Tibial nerve (tissue), 4 donors: ENCODE measurements at regions not wholly inside any gene's neighbourhood (a gene's known extent, or its start where the extent isn't known, plus 50 kb on each side); places are given as distances from the start of the nearest gene placed in this dataset.

Experiments used
- EP300 ChIP-seq, 2 donors: sonication (generic); formaldehyde crosslinking; IDR thresholded peaks; one replicate each; pipeline ENCODE4 v1.6.1; 2017; ENCODE audit warnings: antibody characterized with exemption in 2 of 2, mild to moderate bottlenecking in 1 of 2
- POLR2A ChIP-seq, 2 donors: fragments of 450-650 bp; IDR thresholded peaks; one replicate each; pipeline ENCODE4 v1.6.1; 2017; ENCODE audit warnings: antibody characterized with exemption in 2 of 2, mild to moderate bottlenecking in 2 of 2, moderate library complexity in 2 of 2
- TF ChIP-seq, protein P1 (sequence below), 5 experiments: fragments of 200-600 bp in 3 of 5; fragments of 450-650 bp in 2 of 5; sonication (generic) in 3 of 5; IDR thresholded peaks; one replicate each; pipeline ENCODE4 v1.5.1; 2016 to 2019; ENCODE audit warnings: antibody characterized with exemption in 5 of 5, mild to moderate bottlenecking in 3 of 5, moderate library complexity in 2 of 5

- TF ChIP-seq EP300 (IDR thresholded peaks at IDR 0.05) (no peak), POLR2A (IDR thresholded peaks at IDR 0.05) (no peak)
- TF ChIP-seq, protein P1, sequence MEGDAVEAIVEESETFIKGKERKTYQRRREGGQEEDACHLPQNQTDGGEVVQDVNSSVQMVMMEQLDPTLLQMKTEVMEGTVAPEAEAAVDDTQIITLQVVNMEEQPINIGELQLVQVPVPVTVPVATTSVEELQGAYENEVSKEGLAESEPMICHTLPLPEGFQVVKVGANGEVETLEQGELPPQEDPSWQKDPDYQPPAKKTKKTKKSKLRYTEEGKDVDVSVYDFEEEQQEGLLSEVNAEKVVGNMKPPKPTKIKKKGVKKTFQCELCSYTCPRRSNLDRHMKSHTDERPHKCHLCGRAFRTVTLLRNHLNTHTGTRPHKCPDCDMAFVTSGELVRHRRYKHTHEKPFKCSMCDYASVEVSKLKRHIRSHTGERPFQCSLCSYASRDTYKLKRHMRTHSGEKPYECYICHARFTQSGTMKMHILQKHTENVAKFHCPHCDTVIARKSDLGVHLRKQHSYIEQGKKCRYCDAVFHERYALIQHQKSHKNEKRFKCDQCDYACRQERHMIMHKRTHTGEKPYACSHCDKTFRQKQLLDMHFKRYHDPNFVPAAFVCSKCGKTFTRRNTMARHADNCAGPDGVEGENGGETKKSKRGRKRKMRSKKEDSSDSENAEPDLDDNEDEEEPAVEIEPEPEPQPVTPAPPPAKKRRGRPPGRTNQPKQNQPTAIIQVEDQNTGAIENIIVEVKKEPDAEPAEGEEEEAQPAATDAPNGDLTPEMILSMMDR (IDR thresholded peaks at IDR 0.05): no peak
Measured at GRCh38 chr18:1421502-1421901, 516.8 kb downstream of the ADCYAP1 start.
